ENCODE measurements at regions not wholly inside any gene's neighbourhood (a gene's known extent, or its start where the extent isn't known, plus 50 kb on each side); places are given as distances from the start of the nearest gene placed in this dataset.
"Not testable (repeated sequence)": the region's sequence is repeated elsewhere in the genome, so short reads cannot be mapped to it uniquely, and the experiment has no call there.

DNA sequence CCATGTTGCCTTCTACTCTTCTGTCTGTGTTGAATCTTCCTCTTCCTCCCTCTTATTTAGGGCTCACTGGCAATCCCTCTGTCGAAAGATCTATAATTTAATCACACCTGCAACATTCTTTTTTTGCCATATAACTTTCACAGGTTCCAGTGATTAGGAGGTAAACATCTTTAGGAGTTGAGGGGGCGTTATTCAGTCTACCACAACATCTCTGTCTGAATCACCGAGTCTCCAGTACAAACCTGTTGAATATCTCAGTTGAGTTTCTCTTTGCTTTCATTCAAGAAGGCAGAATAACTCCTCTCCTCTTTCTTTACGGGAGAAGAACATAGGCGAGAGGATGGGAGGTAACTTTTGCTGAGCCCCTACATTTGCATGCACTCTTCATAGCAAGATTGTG is 101.9 kb upstream of the CDC42BPA start:
- no peak overlapping the region for H3K27ac ChIP-seq (ENCODE audit: low read depth, low read length)
- H3K4me3 ChIP-seq (ENCODE audit: low read length): no peak overlapping the region
- Mint-ChIP-seq H3K36me3 (peaks cover 0 to 2% (median 0%) of the 10 kb centered on the region in 3 donors), H3K4me1 (no peaks in the 10 kb centered on the region), H3K9me3 (no peaks in the 10 kb centered on the region), H3K27ac (no peak overlapping the region), H3K27me3 (peaks cover 8 to 23% of the 10 kb centered on the region in 2 donors), H3K4me3 (no peak overlapping the region)
- CTCF ChIA-PET: no interaction called here
- no peak for DNase-seq
- H3K9me3 ChIP-seq (ENCODE audit: low read length): no peaks in the 10 kb centered on the region
- no peaks in the 10 kb centered on the region for H3K36me3 ChIP-seq (ENCODE audit: insufficient read depth, low read length)
- POLR2A ChIA-PET: no interaction called here
- H3K27me3 ChIP-seq (ENCODE audit: insufficient read depth, low read length, poor library complexity, severe bottlenecking): no peaks in the 10 kb centered on the region
- H3K4me1 ChIP-seq (ENCODE audit: insufficient read depth, low read length): no peaks in the 10 kb centered on the region

DNA sequence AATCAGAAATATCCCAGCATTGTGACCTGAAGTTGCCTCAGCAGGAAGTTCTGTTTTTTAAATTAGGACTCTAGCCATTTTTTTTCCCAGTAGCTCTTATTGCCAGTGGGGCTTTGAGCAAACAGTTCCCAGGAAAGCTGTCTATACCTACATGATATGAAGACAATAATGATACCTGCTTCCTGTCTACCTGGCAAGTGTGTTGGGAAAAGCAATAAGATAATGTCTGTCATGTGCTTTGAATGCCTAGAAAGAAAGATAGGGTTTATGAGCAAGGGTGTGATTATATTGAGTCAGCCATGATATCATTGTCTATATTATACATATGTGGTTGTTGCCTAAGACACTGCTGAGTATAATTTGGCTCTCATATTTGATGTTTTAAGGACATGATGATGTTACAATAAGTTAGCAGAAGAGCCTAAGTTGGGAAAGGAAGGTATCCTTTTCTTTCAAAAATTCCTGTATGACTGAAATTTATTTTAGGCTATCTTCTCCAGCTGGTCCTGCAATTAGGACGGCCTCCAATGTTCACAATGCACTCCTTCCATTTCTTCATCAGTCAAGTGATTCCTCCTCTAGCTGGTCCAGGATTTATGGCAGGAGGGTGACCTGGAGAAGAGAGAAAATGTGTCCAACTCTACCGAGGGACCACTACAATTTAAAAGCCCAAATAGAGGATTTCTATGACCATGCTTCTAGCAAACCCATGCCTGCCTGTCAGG is 99.6 kb upstream of the CDC42BPA start:
- Histone ChIP-seq H3K27me3 (ENCODE audit: insufficient read depth, low read length, poor library complexity, severe bottlenecking) (no peaks in the 10 kb centered on the region), H3K9me3 (ENCODE audit: low read length) (no peaks in the 10 kb centered on the region), H3K4me3 (ENCODE audit: low read length) (no peak overlapping the region), H3K36me3 (ENCODE audit: insufficient read depth, low read length) (no peaks in the 10 kb centered on the region), H3K27ac (ENCODE audit: low read depth, low read length) (no peak overlapping the region), H3K4me1 (ENCODE audit: insufficient read depth, low read length) (no peaks in the 10 kb centered on the region)
- H3K27me3 Mint-ChIP-seq: peaks cover 4 to 24% of the 10 kb centered on the region in 2 donors
- no peaks in the 10 kb centered on the region for H3K9me3 Mint-ChIP-seq
- H3K4me1 Mint-ChIP-seq: no peaks in the 10 kb centered on the region
- CTCF ChIA-PET: no interaction called here
- no peak overlapping the region for H3K4me3 Mint-ChIP-seq
- POLR2A ChIA-PET: no interaction called here
- H3K36me3 Mint-ChIP-seq: no peaks in the 10 kb centered on the region
- H3K27ac Mint-ChIP-seq: no peak overlapping the region
- no peak for DNase-seq

DNA sequence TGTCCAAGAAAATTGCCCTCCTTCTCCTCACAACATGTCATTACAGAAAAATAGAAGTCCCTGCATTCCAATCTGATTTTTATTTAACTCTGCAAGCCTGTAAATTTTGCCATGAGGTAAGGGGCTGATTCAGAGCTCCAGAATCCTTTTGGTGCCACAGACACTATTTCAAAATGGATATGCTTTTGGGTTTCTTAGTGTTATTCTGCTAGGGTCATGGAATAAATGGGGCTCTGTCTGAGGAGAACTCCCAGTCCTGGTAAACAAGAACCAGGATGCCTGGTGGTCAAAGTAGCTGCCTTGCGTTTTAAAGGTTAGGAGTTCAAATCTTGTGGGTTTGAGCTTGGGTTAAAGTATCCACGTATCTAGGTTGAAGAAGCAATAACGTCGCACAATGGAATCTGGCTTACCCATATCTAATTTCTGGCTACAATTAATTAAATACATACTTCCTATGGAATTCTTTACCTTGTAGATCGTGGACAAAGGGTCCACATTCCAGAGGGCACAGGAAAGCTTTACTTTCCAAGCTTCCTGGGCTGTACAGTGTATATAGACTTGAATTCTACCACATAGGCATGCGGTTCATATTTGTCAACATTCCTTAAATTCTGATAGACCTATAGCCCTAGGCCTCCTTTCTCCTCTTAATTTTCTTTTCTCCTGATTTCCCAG is 98.0 kb upstream of the CDC42BPA start:
- no peak for DNase-seq
- no peaks in the 10 kb centered on the region for H3K9me3 ChIP-seq (ENCODE audit: low read length)
- H3K4me1 ChIP-seq (ENCODE audit: insufficient read depth, low read length): no peaks in the 10 kb centered on the region
- H3K27ac ChIP-seq (ENCODE audit: low read depth, low read length): no peak overlapping the region
- no peak overlapping the region for H3K4me3 ChIP-seq (ENCODE audit: low read length)
- ChIA-PET POLR2A (no interaction called here), CTCF (no interaction called here)
- no peaks in the 10 kb centered on the region for H3K36me3 ChIP-seq (ENCODE audit: insufficient read depth, low read length)
- H3K27me3 ChIP-seq (ENCODE audit: insufficient read depth, low read length, poor library complexity, severe bottlenecking): no peaks in the 10 kb centered on the region
- Mint-ChIP-seq H3K9me3 (no peaks in the 10 kb centered on the region), H3K4me3 (no peak overlapping the region), H3K27me3 (peaks cover 4 to 27% of the 10 kb centered on the region in 2 donors), H3K27ac (no peak overlapping the region), H3K4me1 (no peaks in the 10 kb centered on the region), H3K36me3 (no peaks in the 10 kb centered on the region)

DNA sequence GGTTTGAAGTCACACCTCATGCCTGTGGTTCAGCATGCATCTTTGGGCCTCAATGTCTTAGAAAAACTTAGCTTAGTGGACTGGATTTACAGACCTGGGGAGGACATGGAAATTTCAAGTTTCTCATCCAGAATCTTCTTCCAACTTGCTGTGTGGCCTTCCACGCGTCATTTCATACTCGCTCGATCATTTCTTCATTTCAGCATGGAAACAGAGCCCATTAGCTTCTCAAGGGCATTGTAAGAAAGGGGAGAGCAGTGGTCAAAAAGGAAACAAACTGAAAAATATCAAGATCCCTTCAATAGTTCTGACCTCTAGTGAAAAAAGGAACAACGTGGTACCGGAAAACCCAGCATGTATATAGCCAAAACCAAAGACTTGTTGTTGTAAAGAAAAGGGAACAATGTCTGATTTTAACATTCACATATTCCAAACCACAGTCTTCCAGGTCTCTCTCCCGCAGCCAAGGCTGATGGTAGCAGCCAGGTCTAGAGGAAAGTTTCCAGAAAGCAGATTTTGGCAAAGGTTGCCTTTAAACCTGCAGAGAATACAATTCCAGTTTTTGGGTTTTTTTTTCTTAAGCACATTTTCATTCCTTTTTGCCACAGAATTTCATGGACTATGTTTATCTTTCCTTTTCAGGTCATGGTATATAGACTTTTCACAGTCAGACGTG is 97.0 kb upstream of the CDC42BPA start:
- no peak overlapping the region for H3K4me3 Mint-ChIP-seq
- Histone ChIP-seq H3K9me3 (ENCODE audit: low read length) (no peaks in the 10 kb centered on the region), H3K27me3 (ENCODE audit: insufficient read depth, low read length, poor library complexity, severe bottlenecking) (no peaks in the 10 kb centered on the region), H3K4me3 (ENCODE audit: low read length) (no peak overlapping the region), H3K36me3 (ENCODE audit: insufficient read depth, low read length) (no peaks in the 10 kb centered on the region), H3K27ac (ENCODE audit: low read depth, low read length) (no peak overlapping the region), H3K4me1 (ENCODE audit: insufficient read depth, low read length) (no peaks in the 10 kb centered on the region)
- H3K27ac Mint-ChIP-seq: no peak overlapping the region
- no peaks in the 10 kb centered on the region for H3K36me3 Mint-ChIP-seq
- peaks cover 4 to 35% of the 10 kb centered on the region in 2 donors for H3K27me3 Mint-ChIP-seq
- ChIA-PET CTCF (no interaction called here), POLR2A (no interaction called here)
- no peaks in the 10 kb centered on the region for H3K4me1 Mint-ChIP-seq
- no peak for DNase-seq
- no peaks in the 10 kb centered on the region for H3K9me3 Mint-ChIP-seq

- Histone ChIP-seq H3K27ac (ENCODE audit: low read depth, low read length) (no peak overlapping the region), H3K4me3 (ENCODE audit: low read length) (no peak overlapping the region), H3K36me3 (ENCODE audit: insufficient read depth, low read length) (no peaks in the 10 kb centered on the region), H3K4me1 (ENCODE audit: insufficient read depth, low read length) (no peaks in the 10 kb centered on the region), H3K27me3 (ENCODE audit: insufficient read depth, low read length, poor library complexity, severe bottlenecking) (no peaks in the 10 kb centered on the region), H3K9me3 (ENCODE audit: low read length) (no peaks in the 10 kb centered on the region)
- no peaks in the 10 kb centered on the region for H3K36me3 Mint-ChIP-seq
- H3K9me3 Mint-ChIP-seq: no peaks in the 10 kb centered on the region
- H3K27me3 Mint-ChIP-seq: peaks cover 5 to 44% of the 10 kb centered on the region in 2 donors
- ChIA-PET POLR2A (no interaction called here), CTCF (no interaction called here)
- no peaks in the 10 kb centered on the region for H3K4me1 Mint-ChIP-seq
- no peak overlapping the region for H3K27ac Mint-ChIP-seq
- no peak overlapping the region for H3K4me3 Mint-ChIP-seq
- no peak for DNase-seq
Measured at GRCh38 chr1:227411066-227411465, 92.8 kb upstream of the CDC42BPA start.

GRCh38 chr1:227406332-227406731 is 88.0 kb upstream of the CDC42BPA start:
- CTCF ChIA-PET; POLR2A ChIA-PET; H3K36me3 ChIP-seq (ENCODE audit: insufficient read depth, low read length); H3K4me3 ChIP-seq (ENCODE audit: low read length); H3K4me1 Mint-ChIP-seq; H3K36me3 Mint-ChIP-seq; H3K27ac Mint-ChIP-seq; DNase-seq; H3K4me3 Mint-ChIP-seq; H3K27ac ChIP-seq (ENCODE audit: low read depth, low read length); H3K9me3 Mint-ChIP-seq; H3K4me1 ChIP-seq (ENCODE audit: insufficient read depth, low read length); H3K27me3 ChIP-seq (ENCODE audit: insufficient read depth, low read length, poor library complexity, severe bottlenecking); H3K9me3 ChIP-seq (ENCODE audit: low read length): not testable (repeated sequence)
- H3K27me3 Mint-ChIP-seq: peaks cover 9 to 47% of the 10 kb centered on the region in 2 donors

- no peaks in the 10 kb centered on the region for H3K9me3 ChIP-seq (ENCODE audit: low read length)
- H3K27me3 ChIP-seq (ENCODE audit: insufficient read depth, low read length, poor library complexity, severe bottlenecking): no peaks in the 10 kb centered on the region
- CTCF ChIA-PET: no interaction called here
- no peak for DNase-seq
- H3K27ac ChIP-seq (ENCODE audit: low read depth, low read length): no peak overlapping the region
- peaks cover 14 to 50% of the 10 kb centered on the region in 2 donors for H3K27me3 Mint-ChIP-seq
- H3K4me1 Mint-ChIP-seq: no peaks in the 10 kb centered on the region
- peaks cover 0 to 4% (median 3%) of the 10 kb centered on the region in 5 donors for H3K9me3 Mint-ChIP-seq
- no peak overlapping the region for H3K4me3 Mint-ChIP-seq
- no peaks in the 10 kb centered on the region for H3K36me3 Mint-ChIP-seq
- no peak overlapping the region for H3K4me3 ChIP-seq (ENCODE audit: low read length)
- no peaks in the 10 kb centered on the region for H3K36me3 ChIP-seq (ENCODE audit: insufficient read depth, low read length)
- POLR2A ChIA-PET: no interaction called here
- H3K4me1 ChIP-seq (ENCODE audit: insufficient read depth, low read length): no peaks in the 10 kb centered on the region
- no peak overlapping the region for H3K27ac Mint-ChIP-seq
Measured at GRCh38 chr1:227403535-227403934, 85.2 kb upstream of the CDC42BPA start.

DNA sequence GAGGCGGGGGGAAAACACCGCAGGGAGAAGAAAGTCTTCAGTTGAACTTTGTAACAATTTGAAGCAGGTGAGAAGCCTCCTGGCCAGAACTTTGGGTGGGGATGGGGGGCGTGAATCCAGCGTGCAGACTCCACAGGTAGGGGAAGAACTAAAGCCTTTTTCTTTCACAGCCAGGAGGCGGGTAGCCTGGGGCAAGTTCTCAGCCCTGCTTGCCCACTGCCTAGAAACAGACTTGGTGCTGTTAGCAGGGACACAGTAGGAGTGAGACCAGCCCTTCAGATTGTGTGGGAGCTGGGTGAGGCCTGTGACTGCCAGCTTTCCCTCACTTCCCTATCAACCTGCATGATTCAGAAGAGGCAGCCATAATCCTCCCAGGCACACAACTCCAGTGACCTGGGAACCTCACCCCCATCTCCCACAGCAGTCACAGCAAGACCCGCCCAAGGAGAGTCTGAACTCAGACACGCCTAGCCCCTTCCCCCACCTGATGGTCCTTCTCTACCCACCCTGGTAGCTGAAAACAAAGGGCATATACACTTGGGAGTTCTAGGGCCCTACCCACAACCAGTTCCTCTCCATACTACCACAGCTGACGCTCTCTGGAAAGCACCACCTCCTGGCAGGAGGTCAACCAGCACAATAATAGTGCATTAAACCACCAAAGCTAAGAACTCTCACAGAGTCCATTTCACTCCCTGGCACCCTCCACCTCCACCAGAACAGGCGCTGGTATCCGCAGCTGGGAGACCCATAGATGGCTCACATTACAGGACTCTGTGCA is 83.5 kb upstream of the CDC42BPA start:
- no peak for DNase-seq
- H3K4me1 ChIP-seq (ENCODE audit: insufficient read depth, low read length): no peaks in the 10 kb centered on the region
- peaks cover 0 to 4% (median 3%) of the 10 kb centered on the region in 5 donors for H3K9me3 Mint-ChIP-seq
- H3K4me1 Mint-ChIP-seq: no peaks in the 10 kb centered on the region
- H3K4me3 Mint-ChIP-seq: no peak overlapping the region
- H3K36me3 Mint-ChIP-seq: no peaks in the 10 kb centered on the region
- no peaks in the 10 kb centered on the region for H3K36me3 ChIP-seq (ENCODE audit: insufficient read depth, low read length)
- H3K27me3 ChIP-seq (ENCODE audit: insufficient read depth, low read length, poor library complexity, severe bottlenecking): no peaks in the 10 kb centered on the region
- no peak overlapping the region for H3K27ac ChIP-seq (ENCODE audit: low read depth, low read length)
- CTCF ChIA-PET: no interaction called here
- H3K27ac Mint-ChIP-seq: no peak overlapping the region
- POLR2A ChIA-PET: no interaction called here
- no peaks in the 10 kb centered on the region for H3K9me3 ChIP-seq (ENCODE audit: low read length)
- peaks cover 14 to 45% of the 10 kb centered on the region in 2 donors for H3K27me3 Mint-ChIP-seq
- no peak overlapping the region for H3K4me3 ChIP-seq (ENCODE audit: low read length)

Measured in CD8-positive, alpha-beta memory T cell (primary cell).